Breast epithelium (tissue), 4 donors: ENCODE measurements at regions not wholly inside any gene's neighbourhood (a gene's known extent, or its start where the extent isn't known, plus 50 kb on each side); places are given as distances from the start of the nearest gene placed in this dataset.

Experiments
- DNase-seq, 2 donors: peaks; one replicate each; pipeline ENCODE4 v3.0.0-alpha.2; 2019; ENCODE audit warnings: low spot score in 2 of 2
- H3K27ac ChIP-seq, 2 donors: fragments of 200-600 bp; sonication (generic) in 1 of 2; one replicate each; pipeline ENCODE4 v1.5.1; 2016 to 2019; ENCODE audit warnings: mild to moderate bottlenecking in 1 of 2
- H3K27me3 ChIP-seq, 2 donors: fragments of 200-600 bp; sonication (generic) in 1 of 2; one replicate each; pipeline versions ENCODE4 v1.5.1 to v1.6.0; 2017 to 2019; ENCODE audit warnings: control low read depth in 1 of 2, mild to moderate bottlenecking in 1 of 2
- H3K36me3 ChIP-seq: fragments of 200-600 bp; one replicate; pipeline ENCODE4 v1.5.1; 2019
- H3K4me1 ChIP-seq, 2 donors: fragments of 200-600 bp; sonication (generic); one replicate each; pipeline ENCODE4 v1.5.1; 2016 to 2019; ENCODE audit warnings: control low read depth in 1 of 2
- H3K4me3 ChIP-seq, 3 donors: fragments of 200-600 bp; sonication (generic); 1 replicate in 2 of 3; 2 replicates in 1 of 3; pipeline ENCODE4 v1.5.1; 2016 to 2019; ENCODE audit warnings: mild to moderate bottlenecking in 3 of 3, moderate library complexity in 2 of 3
- H3K9me3 ChIP-seq, 2 donors: fragments of 200-600 bp; sonication (generic) in 1 of 2; one replicate each; pipeline ENCODE4 v1.5.1; 2016 to 2019; ENCODE audit warnings: control low read depth in 1 of 2
- CTCF ChIP-seq, 3 donors: fragments of 450-650 bp; IDR thresholded peaks; one replicate each; pipeline ENCODE4 v1.5.1; 2016 to 2017; ENCODE audit warnings: antibody characterized with exemption in 3 of 3, mild to moderate bottlenecking in 3 of 3, moderate library complexity in 3 of 3
- POLR2A ChIP-seq: fragments of 450-650 bp; IDR thresholded peaks from one replicate; pipeline ENCODE4 v1.6.1; 2016; ENCODE audit warnings: antibody characterized with exemption, mild to moderate bottlenecking, moderate library complexity
- POLR2AphosphoS5 ChIP-seq, 3 donors: sonication (generic); formaldehyde crosslinking; IDR thresholded peaks; one replicate each; pipeline ENCODE4 v1.6.1; 2017; ENCODE audit warnings: antibody characterized with exemption in 3 of 3
- intact Hi-C: fragments of 100-400 bp; cut with DNase I; formaldehyde crosslinking; loops from one replicate; pipeline ENCODE4 v1.15.1; 2023; ENCODE audit warnings: low total_unique reads

GRCh38 chr12:125360540-125360939, 295.3 kb downstream of the AACS start:
- Histone ChIP-seq H3K4me1 (no peaks in the 10 kb centered on the region), H3K27me3 (no peaks in the 10 kb centered on the region), H3K9me3 (peaks cover 0 to 7% of the 10 kb centered on the region in 2 donors), H3K36me3 (no peaks in the 10 kb centered on the region), H3K4me3 (no peak overlapping the region), H3K27ac (no peak overlapping the region)
- intact Hi-C loops = no loop called here
- no peak for TF ChIP-seq CTCF (IDR thresholded peaks at IDR 0.05)
- no peak for TF ChIP-seq POLR2A
- no peak for TF ChIP-seq POLR2AphosphoS5 (IDR thresholded peaks at IDR 0.05)
- no peak for DNase-seq

- no peaks in the 10 kb centered on the region for H3K36me3 ChIP-seq
- no peak for DNase-seq
- TF ChIP-seq CTCF (IDR thresholded peaks at IDR 0.05) (no peak), POLR2AphosphoS5 (IDR thresholded peaks at IDR 0.05) (no peak), POLR2A (no peak)
- no peak overlapping the region for H3K4me3 ChIP-seq
- H3K9me3 ChIP-seq = no peaks in the 10 kb centered on the region
- no peak overlapping the region for H3K27ac ChIP-seq
- no peaks in the 10 kb centered on the region for H3K4me1 ChIP-seq
- intact Hi-C loops = no loop called here
- H3K27me3 ChIP-seq = peaks cover 0 to 3% of the 10 kb centered on the region in 2 donors
Observed at GRCh38 chr12:125371033-125371432, 305.8 kb downstream of the AACS start.

- H3K27me3 ChIP-seq = peaks cover 0 to 11% of the 10 kb centered on the region in 2 donors
- H3K36me3 ChIP-seq = no peaks in the 10 kb centered on the region
- no peak overlapping the region for H3K27ac ChIP-seq
- H3K4me3 ChIP-seq = no peak overlapping the region
- H3K4me1 ChIP-seq = no peaks in the 10 kb centered on the region
- no peaks in the 10 kb centered on the region for H3K9me3 ChIP-seq
- no peak for DNase-seq
- intact Hi-C loops = no loop called here
- TF ChIP-seq POLR2A = no peak
Observed at GRCh38 chr12:125372085-125372484, 306.9 kb downstream of the AACS start.

GRCh38 chr12:125373375-125373774, 308.1 kb downstream of the AACS start:
- no peak overlapping the region for H3K27ac ChIP-seq
- DNase-seq = no peak
- H3K27me3 ChIP-seq = peaks cover 0 to 15% of the 10 kb centered on the region in 2 donors
- TF ChIP-seq POLR2A (no peak), CTCF (IDR thresholded peaks at IDR 0.05) (no peak), POLR2AphosphoS5 (IDR thresholded peaks at IDR 0.05) (no peak)
- H3K4me3 ChIP-seq = no peak overlapping the region
- intact Hi-C loops = no loop called here
- no peaks in the 10 kb centered on the region for H3K4me1 ChIP-seq
- no peaks in the 10 kb centered on the region for H3K9me3 ChIP-seq
- no peaks in the 10 kb centered on the region for H3K36me3 ChIP-seq

GRCh38 chr12:125376422-125376821, 311.2 kb downstream of the AACS start:
- Histone ChIP-seq H3K27ac (no peak overlapping the region), H3K4me3 (no peak overlapping the region), H3K4me1 (no peaks in the 10 kb centered on the region), H3K36me3 (no peaks in the 10 kb centered on the region), H3K9me3 (no peaks in the 10 kb centered on the region), H3K27me3 (peaks cover 0 to 12% of the 10 kb centered on the region in 2 donors)
- no peak for DNase-seq
- intact Hi-C loops = no loop called here
- no peak for TF ChIP-seq POLR2AphosphoS5 (IDR thresholded peaks at IDR 0.05)
- no peak for TF ChIP-seq CTCF (IDR thresholded peaks at IDR 0.05)
- TF ChIP-seq POLR2A = no peak

GRCh38 chr12:125377093-125377492, 311.9 kb downstream of the AACS start:
- DNase-seq = no peak
- Histone ChIP-seq H3K4me3 (no peak overlapping the region), H3K9me3 (no peaks in the 10 kb centered on the region), H3K27me3 (peaks cover 0 to 12% of the 10 kb centered on the region in 2 donors), H3K4me1 (no peaks in the 10 kb centered on the region), H3K36me3 (no peaks in the 10 kb centered on the region), H3K27ac (no peak overlapping the region)
- TF ChIP-seq POLR2AphosphoS5 (IDR thresholded peaks at IDR 0.05) = no peak
- no peak for TF ChIP-seq POLR2A
- TF ChIP-seq CTCF (IDR thresholded peaks at IDR 0.05) = no peak
- intact Hi-C loops = no loop called here
